ENCODE measurements at regions not wholly inside any gene's neighbourhood (a gene's known extent, or its start where the extent isn't known, plus 50 kb on each side); places are given as distances from the start of the nearest gene placed in this dataset.

- no peak for TF ChIP-seq CTCF (conservative IDR thresholded peaks at IDR 0.05)
- no peak for TF ChIP-seq EZH2 (IDR thresholded peaks at IDR 0.05; ENCODE audit: low read depth)
Observed at GRCh38 chr5:33309068-33309467, 131.7 kb upstream of the TARS1 start.
